ENCODE measurements at regions not wholly inside any gene's neighbourhood (a gene's known extent, or its start where the extent isn't known, plus 50 kb on each side); places are given as distances from the start of the nearest gene placed in this dataset.

DNA sequence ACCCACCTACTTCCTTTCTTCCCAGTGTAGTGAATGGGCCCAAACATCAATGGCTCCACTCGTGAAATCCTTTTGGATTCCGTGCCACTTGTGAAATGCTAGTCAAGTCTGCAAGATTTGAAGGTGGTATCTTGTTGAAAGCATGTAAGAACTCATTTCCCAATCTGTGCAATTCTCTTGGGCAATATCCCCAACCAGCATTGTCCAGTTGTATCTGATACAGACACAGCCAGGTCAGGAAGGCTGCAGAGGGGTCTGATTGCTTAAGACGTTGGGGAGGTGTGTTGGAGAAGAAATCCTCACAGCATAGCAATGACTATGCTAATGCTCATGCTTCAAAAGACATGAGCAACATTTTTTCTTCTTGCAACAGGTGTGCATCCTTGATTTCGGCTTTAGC, 164.8 kb downstream of the VEGFC start:
- TF ChIP-seq LEF1 (IDR thresholded peaks at IDR 0.05; ENCODE audit: borderline replicate concordance) (no peak), BHLHE40 (IDR thresholded peaks at IDR 0.05; ENCODE audit: borderline replicate concordance) (no peak), HDGF (IDR thresholded peaks at IDR 0.05; ENCODE audit: borderline replicate concordance) (no peak), FOXK2 (IDR thresholded peaks at IDR 0.05) (no peak), FOXM1 (IDR thresholded peaks at IDR 0.05; ENCODE audit: borderline replicate concordance) (no peak), FOXA1 (IDR thresholded peaks at IDR 0.05) (no peak), SUZ12 (IDR thresholded peaks at IDR 0.05) (no peak), ELF4 (IDR thresholded peaks at IDR 0.05) (no peak), SP1 (IDR thresholded peaks at IDR 0.05) (no peak), NFRKB (IDR thresholded peaks at IDR 0.05) (no peak), ARNT (IDR thresholded peaks at IDR 0.05) (no peak), ZNF384 (IDR thresholded peaks at IDR 0.05) (no peak), L3MBTL2 (conservative IDR thresholded peaks at IDR 0.05) (no peak), CTBP1 (IDR thresholded peaks at IDR 0.05; ENCODE audit: borderline replicate concordance) (no peak)

Measured in HEK293T (cell line).